ENCODE measurements at regions not wholly inside any gene's neighbourhood (a gene's known extent, or its start where the extent isn't known, plus 50 kb on each side); places are given as distances from the start of the nearest gene placed in this dataset.
"Not testable (repeated sequence)": the region's sequence is repeated elsewhere in the genome, so short reads cannot be mapped to it uniquely, and the experiment has no call there.

DNA sequence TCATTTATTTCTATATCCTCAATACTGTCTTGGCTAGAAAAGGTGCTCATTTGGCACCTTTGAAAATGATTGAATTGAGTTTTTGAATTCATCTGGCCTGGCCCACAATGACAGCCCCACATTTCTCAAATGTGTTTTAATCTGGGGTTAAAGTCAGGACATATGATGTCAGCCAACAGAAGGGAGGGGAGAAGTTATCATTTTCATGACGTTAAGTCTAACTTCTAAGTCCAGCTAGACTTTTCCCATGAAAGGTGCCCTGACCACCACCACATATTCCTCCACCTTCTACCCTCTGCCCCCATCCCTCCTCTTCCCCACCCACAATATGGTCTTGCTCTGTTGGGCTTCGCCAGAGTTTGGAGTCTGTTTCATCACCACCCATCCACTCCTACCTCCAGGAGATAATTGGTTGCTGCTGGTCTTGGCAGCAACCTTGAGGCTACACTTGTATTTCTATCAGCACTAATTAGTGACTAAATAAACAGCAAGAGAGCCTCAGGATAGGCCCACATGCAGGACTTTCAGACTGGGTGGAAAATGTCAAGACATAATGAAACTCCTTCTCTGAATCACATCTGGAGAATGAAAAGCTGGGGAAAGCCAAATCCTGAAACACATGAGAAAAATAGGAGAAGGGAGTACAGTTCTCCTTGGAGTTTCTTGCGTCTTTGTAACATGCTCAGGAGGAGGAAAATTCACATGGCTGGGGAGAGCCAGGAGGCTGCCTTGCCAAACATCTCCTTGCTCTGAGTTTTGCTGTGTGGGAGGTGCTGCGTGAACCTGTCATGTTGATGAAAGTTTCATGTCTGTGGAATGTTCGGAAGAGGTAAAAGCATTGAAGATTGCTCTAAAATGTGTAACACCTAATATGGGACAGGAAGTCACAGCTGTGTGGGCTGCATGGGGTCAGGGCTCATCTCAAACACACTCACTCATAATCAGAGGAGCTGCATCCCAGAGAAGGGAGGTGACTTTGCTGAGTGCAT, 544.7 kb upstream of the KLF4 start:
- H3K9ac ChIP-seq: no peak overlapping the region
- H3K27ac ChIP-seq: no peak overlapping the region
- no peaks in the 10 kb centered on the region for H3K36me3 ChIP-seq (ENCODE audit: insufficient read depth)
- H3K4me2 ChIP-seq: no peak overlapping the region
- H3K4me1 ChIP-seq (ENCODE audit: low read depth, poor library complexity, severe bottlenecking): no peaks in the 10 kb centered on the region
- TF ChIP-seq, protein P1, sequence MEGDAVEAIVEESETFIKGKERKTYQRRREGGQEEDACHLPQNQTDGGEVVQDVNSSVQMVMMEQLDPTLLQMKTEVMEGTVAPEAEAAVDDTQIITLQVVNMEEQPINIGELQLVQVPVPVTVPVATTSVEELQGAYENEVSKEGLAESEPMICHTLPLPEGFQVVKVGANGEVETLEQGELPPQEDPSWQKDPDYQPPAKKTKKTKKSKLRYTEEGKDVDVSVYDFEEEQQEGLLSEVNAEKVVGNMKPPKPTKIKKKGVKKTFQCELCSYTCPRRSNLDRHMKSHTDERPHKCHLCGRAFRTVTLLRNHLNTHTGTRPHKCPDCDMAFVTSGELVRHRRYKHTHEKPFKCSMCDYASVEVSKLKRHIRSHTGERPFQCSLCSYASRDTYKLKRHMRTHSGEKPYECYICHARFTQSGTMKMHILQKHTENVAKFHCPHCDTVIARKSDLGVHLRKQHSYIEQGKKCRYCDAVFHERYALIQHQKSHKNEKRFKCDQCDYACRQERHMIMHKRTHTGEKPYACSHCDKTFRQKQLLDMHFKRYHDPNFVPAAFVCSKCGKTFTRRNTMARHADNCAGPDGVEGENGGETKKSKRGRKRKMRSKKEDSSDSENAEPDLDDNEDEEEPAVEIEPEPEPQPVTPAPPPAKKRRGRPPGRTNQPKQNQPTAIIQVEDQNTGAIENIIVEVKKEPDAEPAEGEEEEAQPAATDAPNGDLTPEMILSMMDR (conservative IDR thresholded peaks at IDR 0.05; ENCODE audit: low read depth, low read length): no peak
- no peak overlapping the region for H3K4me3 ChIP-seq (IDR thresholded peaks at IDR 0.05; ENCODE audit: insufficient read depth, low read depth, low read length)
- no peaks in the 10 kb centered on the region for H4K20me1 ChIP-seq (ENCODE audit: insufficient read depth)
- no peaks in the 10 kb centered on the region for H3K27me3 ChIP-seq (ENCODE audit: insufficient read depth, low read depth)
- H3K79me2 ChIP-seq (ENCODE audit: insufficient read depth, low read depth): no peaks in the 10 kb centered on the region
- H2AFZ ChIP-seq (ENCODE audit: low read depth): no peak overlapping the region

DNA sequence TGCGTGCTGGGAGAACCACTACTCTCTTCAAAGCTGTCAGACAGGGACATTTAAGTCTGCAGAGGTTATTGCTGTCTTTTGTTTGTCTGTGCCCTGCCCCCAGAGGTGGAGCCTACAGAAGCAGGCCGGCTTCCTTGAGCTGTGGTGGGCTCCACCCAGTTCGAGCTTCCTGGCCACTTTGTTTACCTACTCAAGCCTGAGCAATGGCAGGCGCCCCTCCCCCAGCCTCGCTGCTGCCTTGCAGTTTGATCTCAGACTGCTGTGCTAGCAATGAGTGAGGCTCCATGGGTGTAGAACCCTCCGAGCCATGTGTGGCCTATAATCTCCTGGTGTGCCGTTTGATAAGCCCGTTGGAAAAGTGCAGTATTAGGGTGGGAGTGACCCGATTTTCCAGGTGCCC, 542.5 kb upstream of the KLF4 start:
- not testable (repeated sequence) for H3K36me3 ChIP-seq (ENCODE audit: insufficient read depth); H3K4me1 ChIP-seq (ENCODE audit: low read depth, poor library complexity, severe bottlenecking); H3K27ac ChIP-seq; H4K20me1 ChIP-seq (ENCODE audit: insufficient read depth); H3K79me2 ChIP-seq (ENCODE audit: insufficient read depth, low read depth); H3K4me2 ChIP-seq; H3K4me3 ChIP-seq (IDR thresholded peaks at IDR 0.05; ENCODE audit: insufficient read depth, low read depth, low read length); H2AFZ ChIP-seq (ENCODE audit: low read depth); H3K9ac ChIP-seq; H3K27me3 ChIP-seq (ENCODE audit: insufficient read depth, low read depth)

DNA sequence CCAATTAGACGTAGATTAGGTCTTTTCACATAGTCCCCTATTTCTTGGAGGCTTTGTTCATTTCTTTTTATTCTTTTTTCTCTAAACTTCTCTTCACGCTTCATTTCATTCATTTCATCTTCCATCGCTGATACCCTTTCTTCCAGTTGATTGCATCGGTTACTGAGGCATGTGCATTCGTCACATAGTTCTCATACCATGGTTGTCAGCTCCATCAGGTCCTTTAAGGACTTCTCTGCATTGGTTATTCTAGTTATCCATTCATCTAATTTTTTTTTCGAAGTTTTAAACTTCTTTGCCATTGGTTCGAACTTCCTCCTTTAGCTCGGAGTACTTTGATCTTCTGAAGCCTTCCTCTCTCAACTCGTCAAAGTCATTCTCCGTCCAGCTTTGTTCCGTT, 541.7 kb upstream of the KLF4 start:
- not testable (repeated sequence) for H2AFZ ChIP-seq (ENCODE audit: low read depth); H3K36me3 ChIP-seq (ENCODE audit: insufficient read depth); H3K4me3 ChIP-seq (IDR thresholded peaks at IDR 0.05; ENCODE audit: insufficient read depth, low read depth, low read length); H3K9ac ChIP-seq; H3K4me2 ChIP-seq; H3K27me3 ChIP-seq (ENCODE audit: insufficient read depth, low read depth); H4K20me1 ChIP-seq (ENCODE audit: insufficient read depth); H3K27ac ChIP-seq; H3K4me1 ChIP-seq (ENCODE audit: low read depth, poor library complexity, severe bottlenecking); H3K79me2 ChIP-seq (ENCODE audit: insufficient read depth, low read depth)

DNA sequence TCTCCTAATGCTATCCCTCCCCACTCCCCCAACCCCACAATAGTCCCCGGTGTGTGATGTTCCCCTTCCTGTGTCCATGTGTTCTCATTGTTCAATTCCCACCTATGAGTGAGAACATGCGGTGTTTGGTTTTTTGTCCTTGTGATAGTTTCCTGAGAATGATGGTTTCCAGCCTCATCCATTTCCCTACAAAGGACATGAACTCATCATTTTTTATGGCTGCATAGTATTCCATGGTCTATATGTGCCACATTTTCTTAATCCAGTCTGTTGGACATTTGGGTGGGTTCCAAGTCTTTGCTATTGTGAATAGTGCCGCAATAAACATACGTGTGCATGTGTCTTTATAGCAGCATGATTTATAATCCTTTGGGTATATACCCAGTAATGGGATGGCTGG, 537.1 kb upstream of the KLF4 start:
- not testable (repeated sequence) for H3K79me2 ChIP-seq (ENCODE audit: insufficient read depth, low read depth); H3K4me2 ChIP-seq; H3K4me1 ChIP-seq (ENCODE audit: low read depth, poor library complexity, severe bottlenecking); H4K20me1 ChIP-seq (ENCODE audit: insufficient read depth); H3K27me3 ChIP-seq (ENCODE audit: insufficient read depth, low read depth); H2AFZ ChIP-seq (ENCODE audit: low read depth); H3K9ac ChIP-seq; H3K36me3 ChIP-seq (ENCODE audit: insufficient read depth); H3K4me3 ChIP-seq (IDR thresholded peaks at IDR 0.05; ENCODE audit: insufficient read depth, low read depth, low read length); H3K27ac ChIP-seq

DNA sequence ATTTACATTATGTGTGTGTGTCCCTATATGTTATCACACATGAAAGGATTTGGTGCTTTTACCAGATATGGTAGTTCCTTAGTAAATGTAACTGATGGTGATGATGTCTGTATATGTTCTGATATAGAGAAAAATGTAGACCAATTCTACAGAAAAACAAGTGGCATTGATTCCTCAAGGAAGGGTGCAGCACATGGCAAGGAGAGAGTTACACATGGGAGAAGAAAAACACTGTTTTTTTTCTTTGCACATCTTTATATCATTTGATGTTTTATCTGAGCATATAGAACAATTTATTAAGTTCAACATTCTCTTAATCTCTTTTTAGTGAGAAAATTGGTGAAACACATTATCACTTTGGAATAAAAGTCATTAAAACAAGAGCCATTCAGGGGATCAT, 535.0 kb upstream of the KLF4 start:
- H2AFZ ChIP-seq (ENCODE audit: low read depth): no peak overlapping the region

More for the DNA sequence above, 535.0 kb upstream of the KLF4 start:
- H4K20me1 ChIP-seq (ENCODE audit: insufficient read depth): no peaks in the 10 kb centered on the region
- TF ChIP-seq, protein P1 (conservative IDR thresholded peaks at IDR 0.05; ENCODE audit: low read depth, low read length): no peak
- H3K27me3 ChIP-seq (ENCODE audit: insufficient read depth, low read depth): no peaks in the 10 kb centered on the region
- no peak overlapping the region for H3K9ac ChIP-seq
- no peaks in the 10 kb centered on the region for H3K4me1 ChIP-seq (ENCODE audit: low read depth, poor library complexity, severe bottlenecking)
- H3K36me3 ChIP-seq (ENCODE audit: insufficient read depth): no peaks in the 10 kb centered on the region
- H3K27ac ChIP-seq: no peak overlapping the region
- no peak overlapping the region for H3K4me2 ChIP-seq
- no peak overlapping the region for H3K4me3 ChIP-seq (IDR thresholded peaks at IDR 0.05; ENCODE audit: insufficient read depth, low read depth, low read length)
- H3K79me2 ChIP-seq (ENCODE audit: insufficient read depth, low read depth): no peaks in the 10 kb centered on the region

Measured in KMS-11 (cell line).